ENCODE measurements at regions not wholly inside any gene's neighbourhood (a gene's known extent, or its start where the extent isn't known, plus 50 kb on each side); places are given as distances from the start of the nearest gene placed in this dataset.

- TF ChIP-seq EZH2 (IDR thresholded peaks at IDR 0.05; ENCODE audit: insufficient read depth, poor library complexity, severe bottlenecking) (no peak), EZH2phosphoT487 (IDR thresholded peaks at IDR 0.05; ENCODE audit: insufficient read depth, low read depth) (no peak)
These were observed 124.2 kb downstream of the METRNL start for GRCh38 chr17:83203472-83204221.

Data from GM23248 (cell line).